Activated CD4-positive, alpha-beta T cell treated with anti-CD3 and anti-CD28 coated beads, Interleukin-2, amount 10 ng/mL, durations not matched to agents 24 days and 14 days (primary cell): ENCODE measurements at regions not wholly inside any gene's neighbourhood (a gene's known extent, or its start where the extent isn't known, plus 50 kb on each side); places are given as distances from the start of the nearest gene placed in this dataset.

Experiments
- DNase-seq: peaks from one replicate; pipeline ENCODE4 v3.0.0; 2022
- H3K27ac Mint-ChIP-seq: one replicate; pipeline ENCODE4 v1.8.0; 2022; ENCODE audit warnings: mild to moderate bottlenecking, mixed read lengths
- H3K27me3 Mint-ChIP-seq: one replicate; pipeline ENCODE4 v1.8.0; 2022; ENCODE audit warnings: mixed read lengths
- H3K36me3 Mint-ChIP-seq: one replicate; pipeline ENCODE4 v1.8.0; 2022; ENCODE audit warnings: low read depth, mild to moderate bottlenecking, mixed read lengths
- H3K4me1 Mint-ChIP-seq: one replicate; pipeline ENCODE4 v1.8.0; 2021; ENCODE audit warnings: mixed read lengths
- H3K4me3 Mint-ChIP-seq: one replicate; pipeline ENCODE4 v1.8.0; 2022; ENCODE audit warnings: mild to moderate bottlenecking, moderate library complexity, mixed read lengths
- H3K9me3 Mint-ChIP-seq: one replicate; pipeline ENCODE4 v1.8.0; 2021; ENCODE audit warnings: mixed read lengths
- intact Hi-C: fragments of 100-400 bp; cut with micrococcal nuclease; formaldehyde crosslinking; loops from one replicate; pipeline ENCODE4 v1.15.1; 2023

DNA sequence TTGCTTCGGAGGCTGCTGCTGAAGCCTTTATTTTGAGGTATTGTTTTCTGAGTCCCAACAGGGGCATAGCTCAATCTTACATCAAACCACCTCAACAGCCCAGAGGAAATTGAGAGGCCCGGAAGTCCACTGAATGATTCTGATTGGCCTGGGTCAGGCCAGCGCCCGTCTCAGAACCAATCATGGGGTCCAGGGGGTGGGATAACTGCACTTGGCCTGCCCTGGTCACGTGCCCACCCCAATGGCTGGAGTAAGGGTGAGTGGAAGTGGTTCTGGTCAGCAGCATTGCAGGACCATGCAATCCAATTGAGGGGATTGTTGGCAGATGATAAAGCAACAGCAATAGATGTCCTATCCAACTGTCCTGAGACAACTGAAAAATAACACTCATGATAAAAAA lies 190.6 kb downstream of the HERPUD2 start:
- peaks cover 4% of the 10 kb centered on the region for H3K27me3 Mint-ChIP-seq
- H3K4me3 Mint-ChIP-seq: no peak overlapping the region
- DNase-seq: no peak
- H3K4me1 Mint-ChIP-seq: no peaks in the 10 kb centered on the region
- H3K9me3 Mint-ChIP-seq: no peaks in the 10 kb centered on the region
- H3K27ac Mint-ChIP-seq: no peak overlapping the region
- intact Hi-C loops: no loop called here
- H3K36me3 Mint-ChIP-seq: no peaks in the 10 kb centered on the region

DNA sequence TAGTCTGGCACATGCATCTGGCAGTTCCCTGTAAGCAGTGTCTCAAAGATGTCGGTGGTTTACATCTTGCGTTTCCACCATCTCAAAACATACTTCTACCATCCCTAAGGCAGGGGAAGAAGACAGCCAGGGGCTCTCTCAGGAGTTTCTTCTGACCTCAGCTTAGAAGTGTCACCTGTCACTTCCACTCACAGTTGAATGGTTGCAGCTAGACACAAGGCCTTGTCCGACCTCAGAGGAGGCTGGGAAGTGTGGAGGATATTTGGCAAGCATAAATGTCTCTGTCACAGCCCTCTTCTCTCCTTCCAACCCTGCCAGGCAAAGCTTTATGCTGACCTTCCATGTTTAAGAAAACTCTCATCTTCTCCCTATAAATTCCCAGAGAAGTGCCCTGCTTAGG lies 193.3 kb downstream of the HERPUD2 start:
- DNase-seq: no peak
- Mint-ChIP-seq H3K9me3 (no peaks in the 10 kb centered on the region), H3K4me1 (no peaks in the 10 kb centered on the region), H3K27me3 (peaks cover 8% of the 10 kb centered on the region), H3K4me3 (no peak overlapping the region), H3K36me3 (no peaks in the 10 kb centered on the region), H3K27ac (no peak overlapping the region)
- intact Hi-C loops: no loop called here

DNA sequence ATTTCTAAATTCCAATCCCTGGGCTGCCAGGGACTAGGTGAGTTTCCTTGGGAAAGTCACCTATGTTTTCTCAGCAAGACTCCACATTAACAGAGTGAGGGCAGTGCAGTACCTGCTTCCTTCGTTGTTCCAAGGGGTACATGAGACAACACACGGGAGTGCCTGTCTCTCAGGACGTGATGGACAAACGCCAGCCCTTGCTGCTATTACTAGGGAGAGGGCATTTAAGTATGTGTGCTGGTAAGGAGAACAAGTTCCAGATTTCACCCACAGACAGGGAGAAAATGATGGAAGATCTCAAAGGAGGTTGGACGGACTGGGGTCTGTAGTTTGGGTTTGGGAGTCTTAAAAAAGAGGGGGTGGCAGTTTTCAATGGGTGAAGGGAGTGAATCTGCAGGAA lies 195.7 kb downstream of the HERPUD2 start:
- DNase-seq: no peak
- H3K4me3 Mint-ChIP-seq: no peak overlapping the region

DNA sequence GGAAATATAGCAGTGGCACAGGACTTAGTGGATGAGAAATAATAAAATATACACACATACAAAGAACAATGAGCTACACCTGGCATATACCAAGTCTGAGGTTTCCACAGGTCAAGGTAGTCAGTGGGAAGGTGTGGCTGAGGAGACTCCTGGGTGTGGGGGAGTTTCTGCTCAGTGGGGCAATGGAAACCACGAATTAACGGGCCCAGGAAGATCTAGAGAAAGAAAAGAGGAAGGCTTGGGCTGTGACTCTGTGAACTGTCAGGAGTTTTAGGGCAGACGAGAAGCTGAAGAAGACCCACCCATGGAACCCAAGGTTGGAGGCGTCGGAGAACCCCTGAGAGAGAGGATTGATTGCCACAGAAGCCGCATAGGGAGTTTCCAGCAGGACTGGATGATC lies 196.5 kb downstream of the HERPUD2 start:
- no peak overlapping the region for H3K27ac Mint-ChIP-seq
- H3K4me3 Mint-ChIP-seq: no peak overlapping the region
- H3K27me3 Mint-ChIP-seq: peaks cover 8% of the 10 kb centered on the region
- intact Hi-C loops: no loop called here
- no peaks in the 10 kb centered on the region for H3K4me1 Mint-ChIP-seq
- no peaks in the 10 kb centered on the region for H3K36me3 Mint-ChIP-seq
- DNase-seq: no peak
- H3K9me3 Mint-ChIP-seq: no peaks in the 10 kb centered on the region

More for the DNA sequence above, 195.7 kb downstream of the HERPUD2 start:
- no peak overlapping the region for H3K27ac Mint-ChIP-seq
- H3K27me3 Mint-ChIP-seq: peaks cover 8% of the 10 kb centered on the region
- H3K9me3 Mint-ChIP-seq: no peaks in the 10 kb centered on the region
- intact Hi-C loops: no loop called here
- no peaks in the 10 kb centered on the region for H3K36me3 Mint-ChIP-seq
- no peaks in the 10 kb centered on the region for H3K4me1 Mint-ChIP-seq

DNA sequence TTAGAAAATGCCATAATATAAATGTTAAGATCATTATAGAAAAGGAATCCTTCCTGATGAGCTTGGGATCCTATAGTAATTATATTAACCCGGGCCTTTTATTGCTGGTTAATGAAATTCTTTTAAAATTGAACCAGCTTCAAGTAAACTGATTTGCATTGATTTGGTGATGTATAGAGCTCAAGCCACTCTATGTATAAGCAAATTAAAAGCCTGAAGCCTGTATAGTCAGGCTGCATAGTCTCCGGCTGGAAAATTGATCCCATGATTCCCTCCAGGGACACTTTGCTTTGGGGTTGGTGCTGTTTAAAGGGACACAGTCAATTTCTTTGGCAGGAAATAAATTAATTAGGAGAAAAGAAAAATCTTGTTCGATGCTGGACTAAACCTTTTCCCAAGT lies 199.1 kb downstream of the HERPUD2 start:
- Mint-ChIP-seq H3K27me3 (peaks cover 10% of the 10 kb centered on the region), H3K9me3 (no peaks in the 10 kb centered on the region), H3K4me1 (no peaks in the 10 kb centered on the region), H3K27ac (no peak overlapping the region), H3K4me3 (no peak overlapping the region), H3K36me3 (no peaks in the 10 kb centered on the region)
- intact Hi-C loops: no loop called here
- no peak for DNase-seq

DNA sequence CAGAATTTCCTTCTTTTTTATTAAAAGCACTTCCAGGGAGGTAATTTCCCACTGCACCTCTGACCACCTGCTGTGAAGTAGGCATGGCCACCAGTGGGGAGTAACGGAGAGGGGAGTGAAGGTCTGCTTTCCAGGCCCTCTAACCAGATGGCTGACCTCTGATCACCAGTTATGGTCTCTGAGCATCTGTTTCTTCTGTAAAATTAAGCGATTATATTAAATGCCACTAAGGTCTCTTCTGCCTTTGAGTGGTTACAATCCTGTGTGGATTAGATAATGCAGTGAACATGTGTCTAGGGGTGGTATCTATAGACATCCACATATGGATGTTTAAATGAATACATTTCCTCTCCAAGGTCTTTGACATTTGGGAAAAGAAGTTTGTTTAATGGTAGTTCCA lies 199.6 kb downstream of the HERPUD2 start:
- intact Hi-C loops: no loop called here
- Mint-ChIP-seq H3K9me3 (no peaks in the 10 kb centered on the region), H3K27ac (no peak overlapping the region), H3K36me3 (no peaks in the 10 kb centered on the region), H3K4me1 (no peaks in the 10 kb centered on the region), H3K27me3 (peaks cover 11% of the 10 kb centered on the region), H3K4me3 (no peak overlapping the region)
- DNase-seq: no peak

DNA sequence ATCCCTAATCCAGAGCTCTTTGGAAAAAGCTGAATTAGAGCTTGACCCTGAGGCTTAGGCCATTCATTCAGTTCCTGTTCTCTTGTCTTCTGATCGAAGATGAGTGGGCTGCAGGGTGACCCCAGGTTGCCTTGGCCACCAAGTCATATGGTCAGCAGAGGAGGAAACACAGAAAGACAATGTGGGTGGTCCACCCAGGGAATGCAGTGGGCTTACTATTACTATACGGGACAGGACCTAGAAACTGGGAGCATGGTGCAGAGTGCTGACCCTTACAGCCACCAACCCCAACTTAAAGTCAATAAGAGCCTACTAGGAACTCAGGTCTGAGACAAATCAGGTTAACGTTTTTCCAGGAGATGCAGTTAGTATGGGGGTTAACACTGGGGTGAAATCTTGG lies 200.5 kb downstream of the HERPUD2 start:
- Mint-ChIP-seq H3K36me3 (no peaks in the 10 kb centered on the region), H3K9me3 (no peaks in the 10 kb centered on the region), H3K4me3 (no peak overlapping the region), H3K27ac (no peak overlapping the region), H3K4me1 (no peaks in the 10 kb centered on the region), H3K27me3 (peaks cover 10% of the 10 kb centered on the region)
- intact Hi-C loops: no loop called here
- DNase-seq: no peak

DNA sequence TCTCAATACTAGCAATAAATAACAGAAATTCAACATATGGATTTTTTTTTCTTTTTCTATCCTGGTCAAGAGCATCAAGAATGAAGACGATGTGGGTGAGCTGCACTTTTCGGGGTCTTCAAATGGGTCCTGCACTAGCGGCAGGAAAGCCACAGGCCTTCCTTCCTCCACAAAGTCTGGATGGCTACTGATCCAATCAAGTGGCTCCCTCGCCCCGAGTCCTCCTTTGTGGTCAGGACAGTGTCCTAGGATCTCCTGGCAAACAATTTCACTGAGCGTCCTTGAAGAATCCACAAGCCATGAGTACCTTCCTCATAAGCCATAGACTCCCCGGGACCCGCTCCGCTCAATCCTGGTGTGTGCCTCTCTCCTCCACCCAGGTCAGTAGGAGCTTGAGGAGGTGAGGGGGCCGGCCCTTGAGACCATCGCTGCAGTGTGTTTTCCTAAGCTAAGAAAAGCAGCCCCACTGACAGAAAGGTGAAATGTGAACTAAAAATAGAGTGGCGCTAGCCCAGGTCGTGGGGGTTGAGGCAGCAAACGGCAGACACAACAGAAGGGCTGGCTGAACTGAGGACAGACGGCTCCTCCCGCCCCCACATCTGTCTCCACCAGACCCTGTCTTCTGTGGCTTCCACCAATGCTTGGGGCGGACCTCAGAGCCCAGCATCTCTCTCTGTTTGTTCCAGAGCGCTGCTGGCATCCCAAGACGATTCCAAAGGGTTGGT lies 202.3 kb downstream of the HERPUD2 start:
- no peaks in the 10 kb centered on the region for H3K4me1 Mint-ChIP-seq
- H3K4me3 Mint-ChIP-seq: no peak overlapping the region

DNA sequence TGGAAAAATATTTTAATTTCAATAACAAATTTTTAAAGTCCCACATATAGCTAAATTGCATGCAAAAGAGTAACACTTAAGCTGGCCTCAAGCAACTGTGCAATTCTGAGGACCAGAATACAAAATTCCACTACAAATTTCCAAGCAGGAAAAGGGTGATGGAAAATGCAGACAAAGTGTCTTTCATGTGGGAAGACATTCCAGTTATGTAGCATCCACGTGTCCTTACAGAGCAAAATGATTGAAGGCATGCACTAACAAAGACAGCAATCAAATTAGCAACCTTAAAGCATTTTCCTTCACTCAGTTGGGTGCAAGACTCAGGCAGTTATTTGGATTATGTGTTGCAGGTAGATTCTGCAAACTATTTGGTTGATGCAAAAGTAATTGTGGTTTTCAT lies 203.7 kb downstream of the HERPUD2 start:
- Mint-ChIP-seq H3K4me1 (no peaks in the 10 kb centered on the region), H3K27me3 (peaks cover 9% of the 10 kb centered on the region), H3K9me3 (no peaks in the 10 kb centered on the region), H3K27ac (no peak overlapping the region), H3K36me3 (no peaks in the 10 kb centered on the region), H3K4me3 (no peak overlapping the region)
- intact Hi-C loops: no loop called here
- no peak for DNase-seq

More for the DNA sequence above, 202.3 kb downstream of the HERPUD2 start:
- no peak overlapping the region for H3K27ac Mint-ChIP-seq
- H3K9me3 Mint-ChIP-seq: no peaks in the 10 kb centered on the region
- no peaks in the 10 kb centered on the region for H3K36me3 Mint-ChIP-seq
- no peak for DNase-seq
- peaks cover 9% of the 10 kb centered on the region for H3K27me3 Mint-ChIP-seq
- intact Hi-C loops: no loop called here

DNA sequence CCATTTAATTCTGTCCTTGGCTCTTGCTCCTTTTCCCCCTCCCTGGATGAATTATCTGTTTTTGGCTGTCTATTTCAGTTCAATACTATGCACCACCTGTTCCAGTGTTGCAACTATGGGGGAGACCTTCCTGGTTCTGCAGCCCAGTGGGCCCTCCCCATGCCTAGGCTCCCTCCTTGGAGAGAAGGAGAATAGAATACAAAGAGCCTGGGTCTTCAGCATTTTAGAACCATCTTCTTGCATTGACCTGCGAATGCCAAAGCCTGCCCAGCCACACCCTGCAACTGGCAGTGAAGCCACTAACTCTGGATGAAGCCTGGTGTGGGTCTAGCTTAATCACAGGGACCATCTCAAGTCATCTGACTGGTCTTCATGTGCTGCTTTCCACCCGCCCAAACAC lies 207.1 kb downstream of the HERPUD2 start:
- Mint-ChIP-seq H3K27ac (no peak overlapping the region), H3K4me3 (no peak overlapping the region), H3K36me3 (no peaks in the 10 kb centered on the region), H3K9me3 (no peaks in the 10 kb centered on the region), H3K27me3 (peaks cover 9% of the 10 kb centered on the region), H3K4me1 (no peaks in the 10 kb centered on the region)
- intact Hi-C loops: no loop called here
- DNase-seq: no peak

DNA sequence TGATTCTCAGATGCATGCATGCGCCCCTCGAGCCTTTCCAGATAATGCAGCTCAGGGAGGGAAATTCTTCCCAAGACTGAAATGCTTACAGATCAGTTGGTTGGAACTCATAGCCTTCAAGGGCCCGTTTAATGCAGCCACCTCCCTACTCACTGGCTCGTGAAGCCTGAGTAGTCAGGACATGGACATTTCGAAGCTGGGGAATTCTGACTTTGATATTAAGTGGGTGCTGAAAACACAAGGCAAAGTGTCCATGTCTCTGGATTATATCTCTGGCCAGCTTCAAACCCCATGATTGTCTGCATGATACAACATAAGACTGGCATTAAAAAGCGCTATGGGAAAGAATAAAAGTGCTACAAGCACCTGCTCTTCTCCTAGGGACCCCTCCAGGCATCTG lies 207.5 kb downstream of the HERPUD2 start:
- Mint-ChIP-seq H3K4me3 (no peak overlapping the region), H3K27ac (no peak overlapping the region), H3K4me1 (no peaks in the 10 kb centered on the region), H3K36me3 (no peaks in the 10 kb centered on the region), H3K27me3 (peaks cover 9% of the 10 kb centered on the region), H3K9me3 (no peaks in the 10 kb centered on the region)
- no peak for DNase-seq
- intact Hi-C loops: no loop called here

DNA sequence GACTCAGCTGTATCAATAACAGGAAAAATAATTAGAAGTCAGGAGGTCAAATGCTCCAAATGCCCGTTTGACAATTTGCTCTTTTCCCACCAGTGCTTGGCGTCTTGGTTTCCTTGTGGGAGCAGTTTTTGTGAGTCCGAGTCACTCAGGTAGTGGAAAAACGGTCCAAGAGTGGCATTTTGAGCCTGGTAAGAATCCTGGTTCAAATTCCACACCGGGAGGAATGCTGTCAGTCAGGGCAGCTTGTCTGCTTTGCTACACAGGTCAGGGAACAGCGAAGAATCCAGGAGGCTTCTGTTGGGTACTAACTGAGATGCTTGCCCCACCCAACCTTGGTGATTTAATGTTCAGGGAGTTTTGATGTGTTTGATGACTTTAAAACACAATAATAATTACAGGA lies 209.5 kb downstream of the HERPUD2 start:
- intact Hi-C loops: no loop called here
- no peaks in the 10 kb centered on the region for H3K9me3 Mint-ChIP-seq
- H3K4me3 Mint-ChIP-seq: no peak overlapping the region
- no peak for DNase-seq
- no peaks in the 10 kb centered on the region for H3K4me1 Mint-ChIP-seq
- no peaks in the 10 kb centered on the region for H3K36me3 Mint-ChIP-seq
- H3K27ac Mint-ChIP-seq: no peak overlapping the region
- H3K27me3 Mint-ChIP-seq: peaks cover 5% of the 10 kb centered on the region

DNA sequence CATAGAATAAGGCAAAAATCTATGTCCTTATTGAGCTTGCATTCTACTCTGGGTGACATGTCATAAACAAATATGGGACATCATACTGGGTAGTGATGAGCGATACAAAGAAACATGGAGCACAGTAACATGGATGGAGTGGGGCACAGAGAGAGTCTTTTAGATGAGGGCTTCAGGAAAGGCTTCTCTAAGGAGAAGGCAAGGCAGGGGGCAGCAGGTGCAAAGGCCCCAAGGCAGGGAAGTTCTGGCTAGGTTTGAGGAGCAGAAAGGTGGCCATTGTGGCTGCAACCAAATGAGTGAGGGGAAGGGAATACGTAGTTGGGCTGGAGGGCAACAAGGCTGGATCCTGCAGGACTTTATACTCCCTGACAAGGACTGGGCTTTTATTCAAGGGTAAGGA lies 211.4 kb downstream of the HERPUD2 start:
- H3K36me3 Mint-ChIP-seq: no peaks in the 10 kb centered on the region
- H3K27me3 Mint-ChIP-seq: no peaks in the 10 kb centered on the region
- H3K27ac Mint-ChIP-seq: no peak overlapping the region
- no peak for DNase-seq
- H3K4me1 Mint-ChIP-seq: no peaks in the 10 kb centered on the region
- no peaks in the 10 kb centered on the region for H3K9me3 Mint-ChIP-seq
- intact Hi-C loops: no loop called here
- no peak overlapping the region for H3K4me3 Mint-ChIP-seq

DNA sequence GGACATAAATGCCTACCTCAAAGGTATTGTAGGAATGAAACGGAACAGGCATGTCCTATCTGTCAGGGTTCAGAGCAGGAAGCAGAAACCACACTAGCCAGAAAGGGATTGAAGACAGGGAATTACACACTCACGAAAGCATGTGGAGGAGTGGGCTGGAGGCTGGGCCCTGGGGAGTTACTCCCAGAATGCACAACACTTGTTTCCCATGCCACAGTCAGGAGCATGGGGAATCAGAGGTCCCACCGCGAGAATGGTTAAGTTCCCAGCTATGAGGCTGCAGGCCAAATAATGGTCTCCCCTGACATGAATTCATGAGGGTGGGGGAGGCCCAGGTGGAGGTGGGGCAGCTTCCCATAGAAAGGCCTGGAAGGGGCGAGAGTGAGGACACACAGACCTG lies 212.7 kb downstream of the HERPUD2 start:
- Mint-ChIP-seq H3K36me3 (no peaks in the 10 kb centered on the region), H3K4me3 (no peak overlapping the region), H3K9me3 (no peaks in the 10 kb centered on the region)

DNA sequence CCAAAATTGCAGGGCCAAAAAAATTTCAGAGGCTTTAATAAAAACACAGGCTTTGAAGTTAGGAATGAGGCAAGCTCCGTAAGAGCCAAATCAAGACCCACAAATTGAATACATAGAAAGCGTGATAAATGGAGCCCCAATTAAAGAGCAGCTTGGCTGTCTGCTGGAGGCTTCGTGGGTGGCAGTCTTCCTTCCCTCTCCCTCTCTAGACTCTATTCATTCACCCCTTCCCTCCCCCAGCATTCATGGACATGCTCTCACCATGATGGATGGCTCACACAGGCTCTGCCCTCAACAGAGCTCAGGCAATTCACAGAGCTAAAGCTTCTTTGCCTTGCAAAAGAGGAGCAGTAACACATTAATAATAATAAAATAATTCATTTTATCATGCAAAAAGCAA lies 214.1 kb downstream of the HERPUD2 start:
- Mint-ChIP-seq H3K9me3 (no peaks in the 10 kb centered on the region), H3K27me3 (peaks cover 2% of the 10 kb centered on the region), H3K36me3 (no peaks in the 10 kb centered on the region), H3K27ac (no peak overlapping the region), H3K4me3 (no peak overlapping the region), H3K4me1 (no peaks in the 10 kb centered on the region)
- intact Hi-C loops: no loop called here
- no peak for DNase-seq

More for the DNA sequence above, 212.7 kb downstream of the HERPUD2 start:
- Mint-ChIP-seq H3K27me3 (peaks cover 2% of the 10 kb centered on the region), H3K4me1 (no peaks in the 10 kb centered on the region), H3K27ac (no peak overlapping the region)
- intact Hi-C loops: no loop called here
- DNase-seq: no peak
